Stimulated activated effector memory CD8-positive, alpha-beta T cell treated with anti-CD3 and anti-CD28 coated beads, Interleukin-12 subunit alpha, Interleukin-12 subunit beta, amount 100 ng/mL, for 72 hours (primary cell): ENCODE measurements at regions not wholly inside any gene's neighbourhood (a gene's known extent, or its start where the extent isn't known, plus 50 kb on each side); places are given as distances from the start of the nearest gene placed in this dataset.
A peak's percentile ranks its signal among the peaks of the same experiment; 100 is the strongest.

Experiments used
- ATAC-seq: fragments of 150-1000 bp; cut with Tn5 transposase; 2 replicates; pipeline ENCODE4 v1.10.0; 2021
- DNase-seq, 2 donors: peaks; one replicate each; pipeline ENCODE4 v3.0.0; 2021 to 2022; ENCODE audit warnings: low spot score in 2 of 2
- H3K27ac Mint-ChIP-seq: one replicate; pipeline ENCODE4 v1.8.0; 2022; ENCODE audit warnings: mild to moderate bottlenecking, mixed read lengths
- H3K36me3 Mint-ChIP-seq: one replicate; pipeline ENCODE4 v1.8.0; 2022; ENCODE audit warnings: mild to moderate bottlenecking, mixed read lengths
- H3K4me1 Mint-ChIP-seq: one replicate; pipeline ENCODE4 v1.8.0; 2022; ENCODE audit warnings: mixed read lengths
- H3K4me3 Mint-ChIP-seq: one replicate; pipeline ENCODE4 v1.8.0; 2022; ENCODE audit warnings: mild to moderate bottlenecking, mixed read lengths
- H3K9me3 Mint-ChIP-seq: one replicate; pipeline ENCODE4 v1.8.0; 2022; ENCODE audit warnings: mixed read lengths

DNA sequence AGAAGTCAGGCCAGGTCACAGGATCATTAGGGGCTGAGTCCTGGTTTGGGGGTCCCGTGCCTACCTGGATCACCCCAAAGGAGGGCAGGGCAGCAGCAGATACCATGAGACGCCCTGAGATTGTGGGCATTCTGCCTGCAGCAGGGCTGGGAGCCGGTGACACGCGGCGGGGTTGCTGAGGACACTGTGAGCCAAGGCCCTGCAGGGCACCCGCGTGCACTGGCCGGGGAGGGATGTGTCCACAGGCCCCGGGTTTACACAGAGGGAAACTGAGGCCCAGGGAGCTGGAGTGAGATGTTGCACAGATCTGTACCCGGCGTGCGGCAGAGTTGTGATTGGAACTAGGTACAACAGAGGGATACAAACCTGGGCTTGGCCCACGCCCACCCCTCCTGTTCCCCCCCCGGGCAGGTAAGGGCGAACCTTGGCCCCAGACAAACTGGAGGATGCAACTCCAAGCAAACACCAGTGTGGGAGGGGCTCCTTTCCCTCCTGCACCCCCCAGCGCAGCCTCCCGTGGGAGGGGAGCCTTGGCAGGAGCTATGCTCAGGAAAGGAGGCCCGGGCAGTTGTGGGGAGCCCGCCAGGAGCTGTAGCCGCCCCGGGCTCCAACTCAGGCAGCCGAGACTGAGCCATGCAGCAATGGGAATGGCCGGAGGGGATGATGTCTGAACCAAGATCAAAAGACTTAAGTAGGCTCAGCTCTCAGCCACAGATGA lies 91.3 kb downstream of the ENGASE start:
- ATAC-seq (no peak), DNase-seq (no peak)
- H3K9me3 Mint-ChIP-seq = no peaks in the 10 kb centered on the region
- H3K27ac Mint-ChIP-seq = no peak overlapping the region
- H3K36me3 Mint-ChIP-seq = no peaks in the 10 kb centered on the region
- H3K4me3 Mint-ChIP-seq = no peak overlapping the region
- no peaks in the 10 kb centered on the region for H3K4me1 Mint-ChIP-seq

DNA sequence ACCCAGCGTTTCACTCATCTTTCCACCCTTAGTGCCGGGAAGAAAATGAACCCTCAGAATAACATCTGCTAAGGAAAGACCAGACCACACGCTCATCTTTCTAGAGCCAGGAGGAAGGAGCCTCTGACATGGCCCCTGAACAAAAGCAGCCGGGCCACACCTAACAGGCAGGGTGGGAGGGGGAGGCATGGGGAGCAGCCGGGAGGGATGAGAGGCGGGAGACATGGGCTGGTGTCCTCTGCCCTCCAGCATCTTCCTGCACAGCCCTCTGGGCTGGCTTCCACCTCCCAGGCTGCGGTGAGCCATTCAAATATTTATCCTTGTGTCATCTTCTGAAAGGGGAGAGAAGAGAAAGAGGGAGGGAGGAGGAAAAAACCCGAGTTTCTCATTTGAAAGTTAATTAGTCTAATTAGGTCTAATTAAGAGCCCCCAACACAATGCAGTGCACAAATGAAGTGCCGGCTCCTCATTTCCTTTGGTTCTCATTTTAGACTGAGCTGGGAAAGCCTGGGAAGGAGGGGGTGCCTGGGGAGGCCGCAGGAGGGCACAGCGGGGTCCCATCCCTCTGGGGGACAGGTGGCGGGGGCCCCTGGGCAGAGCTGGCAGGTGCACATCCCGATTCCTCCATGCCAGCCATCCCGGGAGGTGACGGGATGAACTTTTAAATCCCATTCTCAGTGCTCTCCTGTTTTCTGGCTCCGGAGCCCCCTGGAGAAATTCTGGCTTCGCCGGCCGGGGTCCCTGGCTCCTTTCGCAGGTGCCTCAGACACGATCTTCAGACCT lies 90.5 kb downstream of the ENGASE start:
- DNase-seq = no peak
- no peak for ATAC-seq
- Mint-ChIP-seq H3K27ac (no peak overlapping the region), H3K4me3 (no peak overlapping the region), H3K36me3 (no peaks in the 10 kb centered on the region), H3K9me3 (no peaks in the 10 kb centered on the region), H3K4me1 (no peaks in the 10 kb centered on the region)

DNA sequence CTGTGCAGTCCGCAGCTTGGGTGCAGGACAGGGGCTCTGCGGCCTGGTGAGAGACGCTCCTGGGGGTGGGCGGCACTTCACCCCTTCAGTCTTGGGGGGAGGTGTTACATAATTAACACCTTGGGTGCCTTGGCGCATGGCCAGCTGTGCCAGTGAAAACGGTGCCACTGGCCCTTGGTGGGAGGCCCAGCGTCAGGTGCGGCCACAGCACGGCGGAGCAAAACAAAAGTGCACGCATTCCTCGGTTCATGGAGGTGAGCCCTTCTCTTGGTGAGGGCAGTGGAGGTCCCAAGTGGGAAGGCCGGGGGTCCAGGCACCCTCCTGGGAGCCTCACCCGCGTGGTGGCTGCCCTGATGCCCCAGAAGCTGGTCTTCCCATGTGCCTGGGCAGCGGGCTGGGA lies 89.8 kb downstream of the ENGASE start:
- Mint-ChIP-seq H3K27ac (no peak overlapping the region), H3K36me3 (no peaks in the 10 kb centered on the region), H3K4me1 (no peaks in the 10 kb centered on the region), H3K9me3 (no peaks in the 10 kb centered on the region), H3K4me3 (no peak overlapping the region)
- ATAC-seq (no peak), DNase-seq (no peak)

DNA sequence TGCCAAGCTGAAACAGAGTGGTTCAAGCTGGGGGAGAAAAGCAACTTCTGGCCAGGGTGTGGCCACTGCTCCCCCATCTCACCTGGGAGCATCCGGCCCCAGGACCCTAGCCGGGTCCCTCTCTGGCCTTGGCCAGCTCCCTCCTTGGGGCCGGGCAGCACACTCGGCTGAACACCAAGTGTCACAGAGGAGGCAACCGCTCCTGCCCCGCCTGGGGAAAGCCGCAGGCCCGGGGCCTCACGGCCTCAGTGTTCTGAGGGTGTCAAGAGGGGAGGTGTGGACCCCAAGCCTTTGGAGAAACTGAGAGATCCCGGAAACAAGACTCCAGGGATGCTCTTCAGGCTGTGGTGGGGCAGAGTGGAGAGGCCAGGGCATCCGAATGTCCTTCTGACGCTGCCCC lies 88.4 kb downstream of the ENGASE start:
- Mint-ChIP-seq H3K9me3 (no peaks in the 10 kb centered on the region), H3K27ac (no peak overlapping the region), H3K4me1 (no peaks in the 10 kb centered on the region), H3K36me3 (no peaks in the 10 kb centered on the region), H3K4me3 (no peak overlapping the region)
- no peak for DNase-seq
- no peak for ATAC-seq

DNA sequence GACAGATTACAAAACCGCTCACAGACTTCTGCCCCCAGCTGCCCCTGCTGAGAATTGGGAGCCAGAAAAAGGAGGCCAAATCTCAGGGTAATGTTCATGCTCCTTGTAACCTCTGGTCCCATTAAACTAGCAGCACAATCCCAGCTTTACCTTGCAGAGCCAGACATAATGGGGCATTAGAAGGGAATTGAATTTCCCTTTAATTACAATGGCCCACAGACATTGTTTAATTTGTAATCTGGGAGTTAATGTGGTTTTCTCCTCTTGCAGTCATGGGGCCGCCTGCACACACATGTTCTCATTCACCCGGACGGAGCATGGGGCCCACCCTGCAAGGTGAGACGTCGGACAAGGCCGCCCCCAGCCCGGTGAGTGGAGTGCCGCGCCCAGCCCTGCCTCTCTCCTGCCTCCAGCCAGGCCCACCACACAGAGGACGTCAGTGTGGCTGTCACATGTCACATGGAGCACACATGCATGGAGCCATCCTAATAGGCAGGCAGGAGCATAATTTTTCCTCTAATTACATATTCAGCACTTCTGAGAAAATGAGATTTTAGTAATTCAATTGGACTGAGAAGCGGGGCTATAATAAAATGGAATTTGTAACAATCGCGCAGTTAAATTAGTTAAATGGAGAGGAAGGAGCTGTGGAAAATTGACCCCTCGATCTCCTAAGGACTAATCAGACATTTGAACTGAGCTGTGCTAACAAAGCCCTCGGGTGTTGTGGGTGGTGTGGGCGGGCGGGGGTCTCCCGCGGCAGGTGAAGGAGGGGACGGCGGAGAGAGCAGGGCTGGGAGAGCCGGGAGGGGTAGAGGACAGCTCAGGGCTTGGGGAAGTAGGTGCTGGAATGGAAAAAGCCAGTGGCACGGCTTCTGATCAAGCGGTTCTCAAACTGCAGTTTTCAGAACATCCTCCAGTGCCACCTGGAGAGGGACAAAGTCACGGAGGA lies 87.7 kb downstream of the ENGASE start:
- DNase-seq (no peak), ATAC-seq (no peak)
- no peaks in the 10 kb centered on the region for H3K9me3 Mint-ChIP-seq
- no peaks in the 10 kb centered on the region for H3K4me1 Mint-ChIP-seq
- H3K4me3 Mint-ChIP-seq = no peak overlapping the region
- no peak overlapping the region for H3K27ac Mint-ChIP-seq
- H3K36me3 Mint-ChIP-seq = no peaks in the 10 kb centered on the region

DNA sequence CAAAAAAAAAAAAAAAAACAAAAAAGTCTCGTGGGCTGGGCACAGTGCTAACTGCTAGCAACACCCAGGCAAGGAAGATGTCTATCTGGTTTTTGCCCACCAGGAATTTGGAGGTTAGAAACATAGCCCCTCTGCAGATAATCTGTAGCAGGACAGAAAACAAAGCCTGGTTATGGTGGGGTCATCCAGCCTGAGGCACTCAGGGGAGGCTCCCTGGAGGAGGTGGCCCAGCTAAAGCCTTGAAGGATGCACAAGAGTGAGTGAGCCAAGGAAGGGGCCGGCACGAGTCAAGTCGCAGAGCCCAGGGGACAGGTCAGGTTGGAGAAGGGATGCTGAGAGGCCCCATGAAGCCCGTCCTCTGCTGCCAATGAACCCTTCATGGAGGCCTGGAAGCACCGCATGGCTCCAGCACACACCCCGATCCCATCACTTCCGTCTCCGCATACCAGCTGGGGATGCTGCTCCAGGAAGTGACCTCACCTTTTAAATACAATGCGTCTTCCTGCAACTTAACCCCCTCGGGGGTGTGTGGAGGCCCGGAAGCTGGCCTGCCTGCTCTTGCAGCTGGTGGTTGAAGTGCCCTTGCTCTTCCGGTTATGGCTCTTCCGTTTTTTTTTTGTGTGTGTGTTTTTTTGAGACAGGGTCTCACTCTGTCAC lies 86.5 kb downstream of the ENGASE start:
- Mint-ChIP-seq H3K36me3 (no peaks in the 10 kb centered on the region), H3K27ac (no peak overlapping the region), H3K4me1 (no peaks in the 10 kb centered on the region), H3K9me3 (no peaks in the 10 kb centered on the region), H3K4me3 (no peak overlapping the region)
- ATAC-seq (peak; percentile 24), DNase-seq (no peak)

DNA sequence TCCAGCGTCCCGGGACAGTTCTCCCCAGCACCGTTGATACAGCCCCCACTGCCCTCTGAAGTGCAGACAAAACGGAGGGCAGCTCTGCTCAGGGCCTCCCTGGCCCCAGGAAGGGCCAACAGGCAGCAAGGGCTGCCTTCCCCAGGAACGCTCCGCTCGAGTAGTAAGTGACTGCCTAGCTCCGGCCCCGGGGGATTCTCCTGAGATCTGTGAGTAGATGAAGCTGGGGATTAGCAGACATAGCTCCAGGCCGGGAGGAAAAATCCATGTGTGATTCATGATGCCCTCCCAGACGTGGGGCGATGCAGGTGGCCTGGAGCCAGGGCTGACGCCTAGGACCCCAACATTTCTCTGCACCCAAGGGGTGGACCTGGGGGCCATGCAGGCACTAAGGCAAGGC lies 85.3 kb downstream of the ENGASE start:
- H3K36me3 Mint-ChIP-seq = no peaks in the 10 kb centered on the region
- no peak overlapping the region for H3K4me3 Mint-ChIP-seq
- ATAC-seq (no peak), DNase-seq (no peak)
- no peaks in the 10 kb centered on the region for H3K4me1 Mint-ChIP-seq
- H3K27ac Mint-ChIP-seq = no peak overlapping the region
- no peaks in the 10 kb centered on the region for H3K9me3 Mint-ChIP-seq

DNA sequence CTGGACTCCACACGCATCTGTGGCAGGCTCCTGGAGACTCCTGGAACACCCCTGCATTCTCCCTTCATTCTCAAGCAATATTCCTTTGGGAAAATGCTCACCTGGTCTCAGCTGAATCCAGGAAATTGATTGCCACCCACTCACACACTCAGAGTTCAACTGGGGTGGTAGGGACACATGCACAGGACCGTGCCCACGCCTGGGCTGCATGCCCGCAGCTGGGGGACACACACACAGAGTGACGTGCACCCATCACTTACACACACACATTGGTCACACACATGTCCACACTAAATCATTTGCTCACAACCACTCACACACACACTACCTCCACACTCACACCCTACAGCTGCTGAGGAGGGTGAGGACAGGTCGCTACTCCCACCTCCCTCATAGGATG lies 84.8 kb downstream of the ENGASE start:
- Mint-ChIP-seq H3K4me3 (no peak overlapping the region), H3K27ac (no peak overlapping the region), H3K36me3 (no peaks in the 10 kb centered on the region), H3K9me3 (no peaks in the 10 kb centered on the region), H3K4me1 (no peaks in the 10 kb centered on the region)
- ATAC-seq (no peak), DNase-seq (no peak)

DNA sequence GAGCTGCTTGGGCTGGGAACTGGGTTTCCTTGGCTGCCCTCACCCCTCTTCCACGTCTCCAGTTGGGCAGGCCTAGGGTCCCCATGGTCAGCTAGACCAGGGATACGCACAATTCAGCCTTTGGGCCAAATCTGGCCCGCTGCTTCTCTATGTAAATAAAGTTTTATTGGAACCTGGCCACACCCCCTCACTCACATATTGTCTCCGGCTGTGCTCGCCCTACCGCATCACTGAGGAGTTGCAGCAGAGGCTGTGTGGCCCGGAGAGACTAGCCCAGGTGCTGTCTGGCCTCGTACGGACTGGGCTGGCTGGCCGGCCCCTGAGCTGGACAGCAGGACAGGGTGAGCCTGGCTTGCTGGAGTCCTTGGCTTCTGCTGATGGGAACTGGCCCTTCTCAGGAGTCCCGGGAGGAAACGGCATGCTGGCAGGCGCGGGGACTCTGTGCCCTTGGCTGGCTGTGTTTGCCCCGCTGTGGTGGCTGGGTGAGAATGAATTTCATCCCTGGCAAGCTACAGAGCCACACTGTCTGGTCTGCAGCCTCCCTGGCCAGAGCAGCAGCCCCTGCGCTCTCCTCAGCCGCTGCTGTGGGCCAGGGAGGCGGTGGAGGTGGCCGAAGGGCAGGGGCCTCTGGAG lies 82.0 kb downstream of the ENGASE start:
- no peaks in the 10 kb centered on the region for H3K36me3 Mint-ChIP-seq
- H3K4me1 Mint-ChIP-seq = no peaks in the 10 kb centered on the region
- no peak for ATAC-seq
- no peak for DNase-seq
- no peaks in the 10 kb centered on the region for H3K9me3 Mint-ChIP-seq
- H3K27ac Mint-ChIP-seq = no peak overlapping the region
- H3K4me3 Mint-ChIP-seq = no peak overlapping the region

DNA sequence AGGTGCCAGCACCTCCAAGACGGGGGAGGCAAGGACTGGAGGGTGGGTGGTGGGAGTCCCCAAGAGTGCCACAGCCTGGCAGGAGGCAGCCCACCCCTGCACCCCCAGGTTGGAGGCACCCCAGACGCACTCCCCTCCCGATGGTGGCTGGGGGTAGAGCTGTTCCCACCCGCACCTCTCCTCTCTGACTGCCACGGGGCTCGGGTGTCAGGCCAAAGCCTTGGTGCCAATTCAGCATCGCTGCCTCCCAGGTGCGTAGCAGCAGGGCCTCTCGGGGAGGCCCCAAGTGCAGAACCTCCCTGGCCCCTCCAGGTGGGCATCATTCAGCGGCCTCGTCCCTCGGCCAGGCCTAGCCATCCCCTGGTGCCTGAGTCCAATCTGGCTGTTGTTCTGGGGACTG lies 81.1 kb downstream of the ENGASE start:
- Mint-ChIP-seq H3K36me3 (no peaks in the 10 kb centered on the region), H3K4me1 (no peaks in the 10 kb centered on the region), H3K9me3 (no peaks in the 10 kb centered on the region), H3K27ac (no peak overlapping the region), H3K4me3 (no peak overlapping the region)
- ATAC-seq (no peak), DNase-seq (no peak)

DNA sequence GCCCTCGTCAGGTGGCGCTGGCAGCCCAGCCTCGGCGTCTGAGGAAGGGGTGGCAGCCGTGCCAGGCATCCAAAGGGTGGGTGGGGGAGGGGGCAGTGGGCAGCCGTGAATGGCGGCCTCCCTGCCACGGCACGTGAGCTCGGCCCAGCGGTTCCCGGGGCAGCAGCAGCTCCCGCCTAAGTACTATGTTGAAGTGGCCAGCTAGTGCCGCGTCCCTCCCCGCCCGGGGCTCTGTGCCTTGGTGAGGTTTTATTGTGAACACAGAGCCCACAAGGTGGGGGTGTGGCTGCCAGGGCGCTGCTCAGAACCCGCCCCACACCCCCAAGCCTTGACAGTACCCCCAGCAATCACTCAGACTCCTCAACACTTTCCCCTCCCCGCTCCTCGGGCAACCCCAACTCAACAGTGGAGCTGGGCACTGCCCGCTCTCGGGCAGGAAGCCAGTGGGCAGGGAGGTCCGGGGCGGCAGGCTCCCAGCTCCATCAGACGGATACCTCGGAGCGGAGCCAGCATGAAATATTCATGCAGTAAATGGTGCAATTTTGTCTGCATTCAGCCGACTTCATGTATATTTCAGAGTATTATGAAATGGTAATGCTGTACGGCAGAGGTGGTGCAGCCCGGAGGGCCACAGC lies 80.4 kb downstream of the ENGASE start:
- no peaks in the 10 kb centered on the region for H3K4me1 Mint-ChIP-seq
- no peaks in the 10 kb centered on the region for H3K36me3 Mint-ChIP-seq
- ATAC-seq (no peak), DNase-seq (no peak)
- no peak overlapping the region for H3K4me3 Mint-ChIP-seq
- H3K27ac Mint-ChIP-seq = no peak overlapping the region
- H3K9me3 Mint-ChIP-seq = no peaks in the 10 kb centered on the region

DNA sequence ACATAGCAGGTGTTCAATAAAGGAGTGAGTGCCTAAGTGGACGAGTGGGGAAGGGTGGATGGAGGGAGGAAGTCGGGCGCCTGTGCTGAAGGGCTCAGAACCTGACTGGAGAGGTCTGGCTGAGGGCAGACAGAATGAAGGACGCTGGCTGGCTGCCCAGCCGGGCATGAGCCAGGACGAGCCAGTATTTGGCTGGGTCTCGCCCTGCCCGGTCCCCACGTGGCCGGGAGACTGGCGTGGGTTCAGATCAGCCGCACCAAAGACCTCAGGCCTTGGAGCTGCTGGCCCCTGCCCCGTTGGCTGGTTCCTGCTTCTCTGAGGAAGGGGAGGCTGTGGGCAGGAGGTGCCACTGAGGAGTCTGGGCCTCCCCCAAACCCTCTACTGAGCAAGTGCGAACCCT lies 79.8 kb downstream of the ENGASE start:
- no peak for DNase-seq
- no peak overlapping the region for H3K27ac Mint-ChIP-seq
- H3K9me3 Mint-ChIP-seq = no peaks in the 10 kb centered on the region
- no peaks in the 10 kb centered on the region for H3K36me3 Mint-ChIP-seq
- no peaks in the 10 kb centered on the region for H3K4me1 Mint-ChIP-seq
- H3K4me3 Mint-ChIP-seq = no peak overlapping the region
- no peak for ATAC-seq

DNA sequence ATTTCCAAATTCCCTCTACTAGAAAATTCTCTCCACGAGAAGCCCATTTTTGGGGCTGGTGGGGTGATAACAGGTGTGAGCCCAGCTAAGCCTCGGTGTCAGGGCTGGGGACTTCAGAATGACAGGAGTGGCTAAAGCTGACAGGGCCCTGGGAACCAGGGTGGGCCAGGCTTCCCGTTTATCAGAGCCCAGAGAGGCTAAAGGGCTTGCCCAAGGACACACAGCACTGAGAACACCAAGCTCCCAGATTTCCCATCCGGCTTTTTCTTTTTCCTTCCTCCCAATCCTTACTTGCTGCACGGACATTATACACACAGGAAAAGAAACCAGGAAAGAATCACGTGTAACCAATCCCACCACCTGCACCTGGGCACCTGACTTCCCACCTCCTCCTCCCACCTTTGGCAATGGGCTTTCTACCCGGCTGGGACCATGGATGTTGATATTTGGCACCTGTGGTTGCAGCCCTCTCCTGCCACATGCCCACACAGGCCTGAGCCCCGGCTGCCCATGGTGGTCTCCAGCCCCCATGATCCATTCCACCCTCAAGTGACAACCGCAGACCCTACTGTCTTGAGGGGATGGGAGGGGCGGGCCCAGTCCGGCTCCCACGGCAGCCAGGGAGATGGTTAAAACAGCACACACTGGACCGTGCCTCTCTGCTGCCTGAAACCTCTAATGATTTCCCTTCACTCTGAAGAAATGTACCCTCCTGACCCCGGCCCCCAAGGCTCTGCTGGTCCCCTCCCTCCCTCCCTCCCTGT lies 78.9 kb downstream of the ENGASE start:
- Mint-ChIP-seq H3K36me3 (no peaks in the 10 kb centered on the region), H3K27ac (no peak overlapping the region), H3K9me3 (no peaks in the 10 kb centered on the region), H3K4me1 (no peaks in the 10 kb centered on the region), H3K4me3 (no peak overlapping the region)
- ATAC-seq (no peak), DNase-seq (no peak)

DNA sequence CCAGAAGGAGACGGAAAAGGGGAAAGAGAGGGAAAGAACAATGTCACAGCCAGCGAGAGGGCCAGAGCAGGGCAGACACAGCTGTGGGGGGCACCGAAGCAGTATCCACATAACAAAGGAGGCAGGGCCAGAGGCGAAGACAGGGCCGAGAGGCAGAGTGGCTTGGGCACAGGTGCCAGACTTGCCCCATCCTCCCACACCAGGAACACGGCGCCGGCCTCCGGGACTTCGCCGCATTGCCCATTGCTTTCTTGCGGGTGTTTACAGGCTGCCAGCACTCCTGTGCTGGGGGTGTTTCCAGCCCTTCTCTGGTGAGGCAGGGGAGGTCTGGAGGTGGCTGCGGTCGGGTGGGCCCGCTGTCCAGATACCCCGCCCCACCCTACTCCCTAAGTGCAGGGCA lies 78.0 kb downstream of the ENGASE start:
- ATAC-seq (no peak), DNase-seq (no peak)
- Mint-ChIP-seq H3K9me3 (no peaks in the 10 kb centered on the region), H3K4me3 (no peak overlapping the region), H3K27ac (no peak overlapping the region), H3K4me1 (no peaks in the 10 kb centered on the region), H3K36me3 (no peaks in the 10 kb centered on the region)
